ENCODE measurements at regions not wholly inside any gene's neighbourhood (a gene's known extent, or its start where the extent isn't known, plus 50 kb on each side); places are given as distances from the start of the nearest gene placed in this dataset.
A peak's percentile ranks its signal among the peaks of the same experiment; 100 is the strongest.

DNA sequence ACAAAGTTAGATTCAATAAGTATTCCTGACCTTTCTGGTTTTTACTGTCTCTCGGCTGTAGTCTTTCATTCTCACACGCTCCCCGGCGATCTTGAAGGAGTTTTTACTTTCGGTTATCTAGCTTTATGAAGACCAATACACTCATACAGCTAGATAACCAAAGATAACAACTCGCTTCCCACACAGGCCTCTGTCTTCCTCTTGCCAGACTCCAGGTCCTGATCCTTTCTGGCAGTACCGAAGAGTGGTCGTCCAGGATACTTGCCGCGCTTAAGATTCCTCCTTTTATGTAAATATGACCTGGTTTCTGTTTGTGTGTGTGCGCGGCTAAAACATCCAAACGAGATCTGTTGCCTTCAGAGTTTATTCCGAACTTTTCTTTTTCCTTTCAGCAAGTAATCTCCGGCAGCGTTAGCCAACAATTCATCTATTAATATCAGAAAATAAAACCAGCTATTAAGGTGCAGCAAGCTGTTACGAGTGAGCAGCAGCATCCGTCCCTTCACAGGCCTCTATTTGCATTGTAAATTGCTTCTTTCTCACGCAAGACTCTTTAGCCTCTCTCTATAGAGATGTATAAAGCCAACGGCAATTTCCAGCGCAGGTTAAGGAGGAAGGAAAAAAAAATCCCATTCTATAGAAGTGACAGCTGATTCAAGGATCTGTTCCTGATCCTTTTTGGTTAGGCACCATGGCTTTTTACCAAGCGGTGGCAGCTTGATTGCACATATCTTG is 216.1 kb downstream of the MEF2C start:
- TF ChIP-seq EP300 (conservative IDR thresholded peaks at IDR 0.05; ENCODE audit: poor library complexity, severe bottlenecking) (no peak), POLR2AphosphoS5 (IDR thresholded peaks at IDR 0.05) (peak; percentile 2)
- TF ChIP-seq, protein P1, sequence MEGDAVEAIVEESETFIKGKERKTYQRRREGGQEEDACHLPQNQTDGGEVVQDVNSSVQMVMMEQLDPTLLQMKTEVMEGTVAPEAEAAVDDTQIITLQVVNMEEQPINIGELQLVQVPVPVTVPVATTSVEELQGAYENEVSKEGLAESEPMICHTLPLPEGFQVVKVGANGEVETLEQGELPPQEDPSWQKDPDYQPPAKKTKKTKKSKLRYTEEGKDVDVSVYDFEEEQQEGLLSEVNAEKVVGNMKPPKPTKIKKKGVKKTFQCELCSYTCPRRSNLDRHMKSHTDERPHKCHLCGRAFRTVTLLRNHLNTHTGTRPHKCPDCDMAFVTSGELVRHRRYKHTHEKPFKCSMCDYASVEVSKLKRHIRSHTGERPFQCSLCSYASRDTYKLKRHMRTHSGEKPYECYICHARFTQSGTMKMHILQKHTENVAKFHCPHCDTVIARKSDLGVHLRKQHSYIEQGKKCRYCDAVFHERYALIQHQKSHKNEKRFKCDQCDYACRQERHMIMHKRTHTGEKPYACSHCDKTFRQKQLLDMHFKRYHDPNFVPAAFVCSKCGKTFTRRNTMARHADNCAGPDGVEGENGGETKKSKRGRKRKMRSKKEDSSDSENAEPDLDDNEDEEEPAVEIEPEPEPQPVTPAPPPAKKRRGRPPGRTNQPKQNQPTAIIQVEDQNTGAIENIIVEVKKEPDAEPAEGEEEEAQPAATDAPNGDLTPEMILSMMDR (IDR thresholded peaks at IDR 0.05; ENCODE audit: poor library complexity, severe bottlenecking), result no peak

Measured in neural cell (in vitro differentiated cells).